ENCODE measurements at regions not wholly inside any gene's neighbourhood (a gene's known extent, or its start where the extent isn't known, plus 50 kb on each side); places are given as distances from the start of the nearest gene placed in this dataset.
A peak's percentile ranks its signal among the peaks of the same experiment; 100 is the strongest.
"Not testable (repeated sequence)": the region's sequence is repeated elsewhere in the genome, so short reads cannot be mapped to it uniquely, and the experiment has no call there.

DNA sequence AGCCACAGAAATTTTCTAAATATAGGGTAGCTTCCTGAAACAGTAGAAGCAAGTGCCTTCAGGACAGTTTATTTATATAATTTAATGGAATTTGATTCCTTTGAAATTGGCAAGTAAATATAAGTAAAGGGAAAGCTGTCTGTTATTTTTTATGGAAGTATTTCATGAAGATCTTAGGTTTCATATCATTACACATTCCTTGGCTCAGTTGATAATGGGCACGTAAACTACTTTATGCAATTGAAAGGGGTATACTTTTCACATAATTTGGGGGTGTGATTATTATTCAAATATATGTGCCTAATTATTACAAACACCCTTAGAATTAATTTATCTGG lies 71.1 kb upstream of the RAP1B start:
- no peak overlapping the region; a peak in 1 of 4 replicates for H3K4me3 ChIP-seq (ENCODE audit: low read depth in 2 of 2, low read length in 1 of 2)
- H2AFZ ChIP-seq (ENCODE audit: low read depth) = peak overlapping the region; percentile 94; the same call in 1 of the 2 replicates
- TF ChIP-seq, protein P1, sequence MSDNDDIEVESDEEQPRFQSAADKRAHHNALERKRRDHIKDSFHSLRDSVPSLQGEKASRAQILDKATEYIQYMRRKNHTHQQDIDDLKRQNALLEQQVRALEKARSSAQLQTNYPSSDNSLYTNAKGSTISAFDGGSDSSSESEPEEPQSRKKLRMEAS (IDR thresholded peaks at IDR 0.05; ENCODE audit: low read depth) = no peak
- 0 out of 2 replicates have a peak, but pooled peaks have one; percentile 13 for TF ChIP-seq MEF2A (IDR thresholded peaks at IDR 0.05; ENCODE audit: borderline replicate concordance, low read depth)
- no peaks in the 10 kb centered on the region for H4K20me1 ChIP-seq (ENCODE audit: insufficient read depth)
- peak overlapping the region in 1 of 2 experiments; percentile 49; a peak in 2 of 4 replicates for H3K27ac ChIP-seq (ENCODE audit: low read depth in 2 of 2, low read length in 1 of 2)
- no peaks in the 10 kb centered on the region for H3K9me3 ChIP-seq
- H3K27me3 ChIP-seq (ENCODE audit: insufficient read depth) = no peaks in the 10 kb centered on the region
- H3K4me2 ChIP-seq = peak overlapping the region; percentile 25; the same call in 1 of the 2 replicates
- WGBS (ENCODE audit: low lambda C conversion rate) = 88% methylated on average over 1 of the region's 1 CpG
- POLR2A ChIA-PET = no interaction called here
- no peaks in the 10 kb centered on the region for H3K9me2 ChIP-seq
- no peaks in the 10 kb centered on the region for H3K36me3 ChIP-seq (replicated peaks in 1 of 2; ENCODE audit: control insufficient read depth in 1 of 2, insufficient read depth in 2 of 2, low read length in 1 of 2)
- H3K4me1 ChIP-seq (ENCODE audit: control insufficient read depth in 1 of 2, insufficient read depth in 2 of 2, low read depth in 1 of 2, low read length in 1 of 2) = peaks cover 0 to 12% of the 10 kb centered on the region in 2 experiments; a peak in 2 of 4 replicates
- H3K9ac ChIP-seq = no peak overlapping the region
- CTCF ChIA-PET = interaction anchor here (0.8 kb wide), 1 partner anchor 73 kb away, joined by 4 read pairs; no protein-coding TSS in a partner anchor
- peaks cover 12% of the 10 kb centered on the region for H3F3A ChIP-seq (replicated peaks; ENCODE audit: insufficient read depth)
- no peak for DNase-seq
- H3K79me2 ChIP-seq (ENCODE audit: insufficient read depth) = no peaks in the 10 kb centered on the region

DNA sequence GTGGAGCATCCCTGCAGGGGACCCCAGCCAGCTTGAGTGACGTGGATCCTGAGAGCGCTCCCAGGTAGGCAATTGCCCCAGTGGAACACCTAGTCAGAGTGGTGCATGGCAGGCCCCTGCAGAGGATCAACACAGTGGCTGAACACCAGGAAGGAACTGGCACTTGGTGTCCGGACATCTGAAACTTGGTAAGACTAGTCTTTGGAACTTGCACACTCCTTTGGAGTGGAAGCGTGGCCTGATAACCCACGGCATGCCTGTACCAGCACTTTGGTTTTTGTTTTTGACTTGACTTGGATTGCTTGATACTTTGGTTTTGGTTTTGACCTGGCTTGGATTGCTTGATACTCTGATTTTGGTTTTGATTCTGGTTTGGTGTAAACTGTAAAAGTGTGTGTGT lies 69.9 kb upstream of the RAP1B start:
- H3K27me3 ChIP-seq (ENCODE audit: insufficient read depth); H3K4me2 ChIP-seq; DNase-seq; POLR2A ChIA-PET; H3K27ac ChIP-seq (ENCODE audit: low read depth in 2 of 2, low read length in 1 of 2); H2AFZ ChIP-seq (ENCODE audit: low read depth); H3K4me3 ChIP-seq (ENCODE audit: low read depth in 2 of 2, low read length in 1 of 2); H4K20me1 ChIP-seq (ENCODE audit: insufficient read depth); H3K9ac ChIP-seq; H3K9me2 ChIP-seq; H3K36me3 ChIP-seq (replicated peaks in 1 of 2; ENCODE audit: control insufficient read depth in 1 of 2, insufficient read depth in 2 of 2, low read length in 1 of 2); H3K9me3 ChIP-seq; CTCF ChIA-PET; H3K79me2 ChIP-seq (ENCODE audit: insufficient read depth): not testable (repeated sequence)
- H3K4me1 ChIP-seq (ENCODE audit: control insufficient read depth in 1 of 2, insufficient read depth in 2 of 2, low read depth in 1 of 2, low read length in 1 of 2) = peaks cover 0 to 12% of the 10 kb centered on the region in 2 experiments; a peak in 2 of 4 replicates
- H3F3A ChIP-seq (replicated peaks; ENCODE audit: insufficient read depth) = peaks cover 12% of the 10 kb centered on the region
- WGBS (ENCODE audit: low lambda C conversion rate) = 100% methylated on average over 3 of the region's 5 CpGs

DNA sequence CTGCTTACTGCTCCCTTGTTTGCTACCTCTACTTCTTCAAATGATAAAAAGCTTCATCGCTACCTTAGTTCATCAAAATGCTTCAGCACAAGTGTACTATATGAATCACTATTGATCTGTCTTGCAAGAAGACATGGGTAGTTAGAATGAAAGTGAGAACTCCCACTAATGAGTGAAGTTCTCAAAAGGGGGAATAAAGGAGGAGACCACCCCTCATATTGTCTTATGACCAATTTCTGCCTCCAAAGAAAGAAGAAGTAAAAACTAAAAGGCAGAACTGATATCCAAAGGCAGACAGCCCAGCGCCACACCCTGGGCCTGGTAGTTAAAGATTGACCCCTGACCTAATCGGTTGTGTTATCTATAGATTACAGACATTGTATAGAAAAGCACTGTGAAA lies 63.4 kb upstream of the RAP1B start:
- CTCF ChIA-PET = interaction anchor here (1.3 kb wide), 1 partner anchor 20 kb away, joined by 3 read pairs; no protein-coding TSS in a partner anchor

DNA sequence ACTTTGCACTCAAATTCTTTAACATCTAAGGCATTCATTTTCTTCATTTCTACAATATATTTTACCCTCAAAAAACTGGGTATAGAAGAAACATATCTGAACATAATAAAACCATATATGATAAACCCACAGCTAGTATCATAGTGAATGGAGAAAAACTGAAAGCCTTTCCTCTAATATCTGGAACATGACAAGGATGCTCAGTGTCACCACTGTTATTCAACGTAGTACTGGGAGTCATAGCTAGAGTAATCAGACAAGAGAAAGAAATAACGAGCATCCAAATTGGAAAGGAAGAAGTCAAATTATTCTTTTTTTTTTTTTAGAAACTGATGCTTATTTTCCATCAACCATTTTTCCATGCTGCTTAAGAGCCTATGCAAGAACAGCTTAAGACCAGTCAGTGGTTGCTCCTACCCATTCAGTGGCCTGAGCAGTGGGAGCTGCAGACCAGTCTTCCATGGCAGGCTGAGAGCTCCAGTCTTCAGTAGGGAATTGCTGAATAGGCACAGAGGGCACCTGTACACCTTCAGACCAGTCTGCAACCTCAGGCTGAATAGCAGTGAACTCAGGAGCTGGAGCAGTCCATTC lies 58.0 kb upstream of the RAP1B start:
- H3K4me1 ChIP-seq (ENCODE audit: control insufficient read depth in 1 of 2, insufficient read depth in 2 of 2, low read depth in 1 of 2, low read length in 1 of 2); H3K9me3 ChIP-seq; H3K9me2 ChIP-seq; H3K4me3 ChIP-seq (ENCODE audit: low read depth in 2 of 2, low read length in 1 of 2); DNase-seq; H3K36me3 ChIP-seq (replicated peaks in 1 of 2; ENCODE audit: control insufficient read depth in 1 of 2, insufficient read depth in 2 of 2, low read length in 1 of 2); H3K9ac ChIP-seq; H4K20me1 ChIP-seq (ENCODE audit: insufficient read depth); POLR2A ChIA-PET; H2AFZ ChIP-seq (ENCODE audit: low read depth); H3K79me2 ChIP-seq (ENCODE audit: insufficient read depth); H3K4me2 ChIP-seq; H3K27me3 ChIP-seq (ENCODE audit: insufficient read depth); H3K27ac ChIP-seq (ENCODE audit: low read depth in 2 of 2, low read length in 1 of 2): not testable (repeated sequence)
- peaks cover 13% of the 10 kb centered on the region for H3F3A ChIP-seq (replicated peaks; ENCODE audit: insufficient read depth)
- CTCF ChIA-PET = interaction anchor here (1.1 kb wide), 1 partner anchor 330 kb away, joined by 3 read pairs; no protein-coding TSS in a partner anchor
- WGBS (ENCODE audit: low lambda C conversion rate) = 43% methylated on average over 2 of the region's 2 CpGs

More for the DNA sequence above, 63.4 kb upstream of the RAP1B start:
- POLR2A ChIA-PET; H3K27me3 ChIP-seq (ENCODE audit: insufficient read depth); H4K20me1 ChIP-seq (ENCODE audit: insufficient read depth); H2AFZ ChIP-seq (ENCODE audit: low read depth); H3K9ac ChIP-seq; H3K4me3 ChIP-seq (ENCODE audit: low read depth in 2 of 2, low read length in 1 of 2); H3K9me2 ChIP-seq; DNase-seq; H3K4me1 ChIP-seq (ENCODE audit: control insufficient read depth in 1 of 2, insufficient read depth in 2 of 2, low read depth in 1 of 2, low read length in 1 of 2); H3K9me3 ChIP-seq; H3K36me3 ChIP-seq (replicated peaks in 1 of 2; ENCODE audit: control insufficient read depth in 1 of 2, insufficient read depth in 2 of 2, low read length in 1 of 2); H3K27ac ChIP-seq (ENCODE audit: low read depth in 2 of 2, low read length in 1 of 2); H3F3A ChIP-seq (replicated peaks; ENCODE audit: insufficient read depth); H3K4me2 ChIP-seq; H3K79me2 ChIP-seq (ENCODE audit: insufficient read depth): not testable (repeated sequence)
- WGBS (ENCODE audit: low lambda C conversion rate) = 51% methylated on average over 3 of the region's 3 CpGs
